Activated naive CD8-positive, alpha-beta T cell treated with anti-CD3 and anti-CD28 coated beads for 36 hours (primary cell): ENCODE measurements at regions not wholly inside any gene's neighbourhood (a gene's known extent, or its start where the extent isn't known, plus 50 kb on each side); places are given as distances from the start of the nearest gene placed in this dataset.

Source experiments
- DNase-seq: peaks from one replicate; pipeline ENCODE4 v3.0.0; 2021
- H3K27ac Mint-ChIP-seq: one replicate; pipeline ENCODE4 v1.8.0; 2022; ENCODE audit warnings: mild to moderate bottlenecking, moderate library complexity, mixed read lengths
- H3K27me3 Mint-ChIP-seq: one replicate; pipeline ENCODE4 v1.8.0; 2022; ENCODE audit warnings: mild to moderate bottlenecking, mixed read lengths
- H3K36me3 Mint-ChIP-seq: one replicate; pipeline ENCODE4 v1.8.0; 2021; ENCODE audit warnings: mild to moderate bottlenecking, mixed read lengths
- H3K4me1 Mint-ChIP-seq: one replicate; pipeline ENCODE4 v1.8.0; 2021; ENCODE audit warnings: mixed read lengths
- H3K4me3 Mint-ChIP-seq: one replicate; pipeline ENCODE4 v1.8.0; 2022; ENCODE audit warnings: mild to moderate bottlenecking, moderate library complexity, mixed read lengths
- H3K9me3 Mint-ChIP-seq: one replicate; pipeline ENCODE4 v1.8.0; 2022; ENCODE audit warnings: mixed read lengths

GRCh38 chr6:21648475-21649050 is 55.0 kb downstream of the SOX4 start:
- Mint-ChIP-seq H3K4me1 (no peaks in the 10 kb centered on the region), H3K4me3 (no peak overlapping the region), H3K27me3 (peaks cover 10% of the 10 kb centered on the region), H3K36me3 (no peaks in the 10 kb centered on the region), H3K27ac (no peak overlapping the region), H3K9me3 (peaks cover 4% of the 10 kb centered on the region)
- no peak for DNase-seq

GRCh38 chr6:21653323-21653722 is 59.8 kb downstream of the SOX4 start:
- Mint-ChIP-seq H3K27ac (no peak overlapping the region), H3K4me1 (no peaks in the 10 kb centered on the region), H3K4me3 (no peak overlapping the region), H3K27me3 (peaks cover 7% of the 10 kb centered on the region), H3K36me3 (no peaks in the 10 kb centered on the region), H3K9me3 (peaks cover 4% of the 10 kb centered on the region)
- DNase-seq: no peak

GRCh38 chr6:21653905-21654304 is 60.4 kb downstream of the SOX4 start:
- peaks cover 12% of the 10 kb centered on the region for H3K27me3 Mint-ChIP-seq
- peaks cover 4% of the 10 kb centered on the region for H3K9me3 Mint-ChIP-seq
- H3K27ac Mint-ChIP-seq: no peak overlapping the region
- no peak for DNase-seq
- H3K4me1 Mint-ChIP-seq: no peaks in the 10 kb centered on the region
- no peak overlapping the region for H3K4me3 Mint-ChIP-seq
- H3K36me3 Mint-ChIP-seq: no peaks in the 10 kb centered on the region

- Mint-ChIP-seq H3K36me3 (no peaks in the 10 kb centered on the region), H3K27ac (no peak overlapping the region), H3K27me3 (peaks cover 12% of the 10 kb centered on the region), H3K4me1 (no peaks in the 10 kb centered on the region), H3K9me3 (peaks cover 4% of the 10 kb centered on the region), H3K4me3 (no peak overlapping the region)
- no peak for DNase-seq
These were observed 60.8 kb downstream of the SOX4 start for GRCh38 chr6:21654361-21654760.

- Mint-ChIP-seq H3K36me3 (no peaks in the 10 kb centered on the region), H3K27ac (no peak overlapping the region), H3K27me3 (peaks cover 76% of the 10 kb centered on the region)
These were observed 70.4 kb downstream of the SOX4 start for GRCh38 chr6:21663966-21664313.

GRCh38 chr6:21664314-21665109 is 71.0 kb downstream of the SOX4 start:
- Mint-ChIP-seq H3K4me1 (peaks cover 19% of the 10 kb centered on the region), H3K36me3 (no peaks in the 10 kb centered on the region), H3K9me3 (no peaks in the 10 kb centered on the region), H3K27ac (no peak overlapping the region), H3K27me3 (peaks cover 78% of the 10 kb centered on the region), H3K4me3 (peak overlapping the region; percentile 45)
- DNase-seq: peak; percentile 4

More at GRCh38 chr6:21663966-21664313, 70.4 kb downstream of the SOX4 start:
- no peak for DNase-seq
- Mint-ChIP-seq H3K4me1 (peaks cover 19% of the 10 kb centered on the region), H3K4me3 (no peak overlapping the region), H3K9me3 (no peaks in the 10 kb centered on the region)

- Mint-ChIP-seq H3K9me3 (no peaks in the 10 kb centered on the region), H3K4me3 (peak overlapping the region; percentile 65), H3K27me3 (peaks cover 80% of the 10 kb centered on the region), H3K36me3 (no peaks in the 10 kb centered on the region), H3K4me1 (peaks cover 19% of the 10 kb centered on the region), H3K27ac (no peak overlapping the region)
- DNase-seq: no peak
These were observed 71.5 kb downstream of the SOX4 start for GRCh38 chr6:21665110-21665391.

- Mint-ChIP-seq H3K27ac (no peak overlapping the region), H3K27me3 (peaks cover 86% of the 10 kb centered on the region), H3K9me3 (no peaks in the 10 kb centered on the region), H3K36me3 (no peaks in the 10 kb centered on the region), H3K4me1 (peaks cover 19% of the 10 kb centered on the region), H3K4me3 (peak overlapping the region; percentile 65)
- DNase-seq: no peak
These were observed 72.0 kb downstream of the SOX4 start for GRCh38 chr6:21665392-21666200.

GRCh38 chr6:21666201-21666691 is 72.7 kb downstream of the SOX4 start:
- H3K27ac Mint-ChIP-seq: no peak overlapping the region
- peaks cover 19% of the 10 kb centered on the region for H3K4me1 Mint-ChIP-seq
- no peaks in the 10 kb centered on the region for H3K9me3 Mint-ChIP-seq
- DNase-seq: peak; percentile 2
- H3K4me3 Mint-ChIP-seq: peak overlapping the region; percentile 60
- peaks cover 84% of the 10 kb centered on the region for H3K27me3 Mint-ChIP-seq
- H3K36me3 Mint-ChIP-seq: no peaks in the 10 kb centered on the region

GRCh38 chr6:21666853-21667681 is 73.5 kb downstream of the SOX4 start:
- H3K36me3 Mint-ChIP-seq: no peaks in the 10 kb centered on the region
- no peak overlapping the region for H3K27ac Mint-ChIP-seq

GRCh38 chr6:21668795-21669194 is 75.2 kb downstream of the SOX4 start:
- no peak for DNase-seq
- Mint-ChIP-seq H3K9me3 (no peaks in the 10 kb centered on the region), H3K27me3 (peaks cover 66% of the 10 kb centered on the region), H3K27ac (no peak overlapping the region), H3K4me1 (peaks cover 19% of the 10 kb centered on the region), H3K36me3 (no peaks in the 10 kb centered on the region), H3K4me3 (no peak overlapping the region)

More at GRCh38 chr6:21666853-21667681, 73.5 kb downstream of the SOX4 start:
- Mint-ChIP-seq H3K9me3 (no peaks in the 10 kb centered on the region), H3K4me3 (peak overlapping the region; percentile 19), H3K27me3 (peaks cover 77% of the 10 kb centered on the region), H3K4me1 (peaks cover 19% of the 10 kb centered on the region)
- no peak for DNase-seq

GRCh38 chr6:21676769-21677168 is 83.2 kb downstream of the SOX4 start:
- no peak for DNase-seq
- Mint-ChIP-seq H3K4me1 (no peaks in the 10 kb centered on the region), H3K36me3 (no peaks in the 10 kb centered on the region), H3K9me3 (no peaks in the 10 kb centered on the region), H3K27ac (no peak overlapping the region), H3K27me3 (peaks cover 6% of the 10 kb centered on the region), H3K4me3 (no peak overlapping the region)

- H3K27ac Mint-ChIP-seq: no peak overlapping the region
- H3K4me1 Mint-ChIP-seq: no peaks in the 10 kb centered on the region
- no peak overlapping the region for H3K4me3 Mint-ChIP-seq
- no peaks in the 10 kb centered on the region for H3K9me3 Mint-ChIP-seq
- no peak for DNase-seq
- no peaks in the 10 kb centered on the region for H3K36me3 Mint-ChIP-seq
- no peaks in the 10 kb centered on the region for H3K27me3 Mint-ChIP-seq
These were observed 85.4 kb downstream of the SOX4 start for GRCh38 chr6:21678990-21679389.

GRCh38 chr6:21679761-21680265 is 86.3 kb downstream of the SOX4 start:
- H3K4me1 Mint-ChIP-seq: no peaks in the 10 kb centered on the region
- H3K36me3 Mint-ChIP-seq: no peaks in the 10 kb centered on the region
- no peak overlapping the region for H3K4me3 Mint-ChIP-seq
- H3K9me3 Mint-ChIP-seq: no peaks in the 10 kb centered on the region
- no peak for DNase-seq
- no peak overlapping the region for H3K27ac Mint-ChIP-seq
- no peaks in the 10 kb centered on the region for H3K27me3 Mint-ChIP-seq
